HFFc6 (cell line): ENCODE measurements at regions not wholly inside any gene's neighbourhood (a gene's known extent, or its start where the extent isn't known, plus 50 kb on each side); places are given as distances from the start of the nearest gene placed in this dataset.

Experiments
- DNase-seq: peaks from one replicate; pipeline ENCODE4 v3.0.0-alpha.2; 2018
- H3K27ac Mint-ChIP-seq: 2 replicates; pipeline ENCODE4 v1.8.0; 2020; ENCODE audit warnings: mild to moderate bottlenecking, mixed read lengths
- H3K27me3 Mint-ChIP-seq: 2 replicates; pipeline ENCODE4 v1.8.0; 2021; ENCODE audit warnings: mild to moderate bottlenecking, moderate library complexity, mixed read lengths; ENCODE audit not compliant: insufficient read depth
- H3K36me3 Mint-ChIP-seq: 2 replicates; pipeline ENCODE4 v1.8.0; 2021; ENCODE audit warnings: low read depth, mixed read lengths
- H3K4me1 Mint-ChIP-seq: 2 replicates; pipeline ENCODE4 v1.8.0; 2020; ENCODE audit warnings: low read depth, mixed read lengths
- H3K4me3 Mint-ChIP-seq: 2 replicates; pipeline ENCODE4 v1.8.0; 2020; ENCODE audit warnings: mild to moderate bottlenecking, moderate library complexity, mixed read lengths
- H3K9me3 Mint-ChIP-seq: 2 replicates; pipeline ENCODE4 v1.8.0; 2020; ENCODE audit warnings: mild to moderate bottlenecking, mixed read lengths
- TF ChIP-seq, protein P1 (sequence below): fragments of 200-600 bp; sonication (generic); IDR thresholded peaks from 2 replicates; pipeline ENCODE4 v1.5.0; 2021; ENCODE audit warnings: antibody characterized with exemption, mild to moderate bottlenecking

DNA sequence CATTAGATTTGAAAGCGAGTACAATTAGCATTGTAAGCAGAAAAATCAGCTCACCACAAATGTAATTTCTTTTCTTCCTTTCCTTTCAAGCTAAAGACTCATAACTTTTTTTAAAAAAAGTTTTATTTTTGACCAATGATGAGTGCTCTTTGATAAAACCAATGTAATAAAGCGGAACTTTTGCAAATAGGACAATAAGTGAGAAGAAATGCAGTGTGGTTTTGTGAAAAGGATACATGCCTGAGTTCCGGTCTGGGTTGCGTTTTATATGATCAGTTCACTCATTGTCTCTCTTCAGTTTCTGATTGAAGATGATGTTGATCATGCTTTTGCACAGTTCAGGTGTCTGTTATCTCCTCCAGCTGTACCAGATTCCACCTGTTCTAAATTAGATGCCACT lies 274.4 kb downstream of the KLF12 start:
- no peaks in the 10 kb centered on the region for H3K9me3 Mint-ChIP-seq
- peaks cover 9% of the 10 kb centered on the region for H3K36me3 Mint-ChIP-seq
- DNase-seq, result no peak
- peaks cover 2% of the 10 kb centered on the region for H3K27me3 Mint-ChIP-seq
- H3K27ac Mint-ChIP-seq, result no peak overlapping the region
- TF ChIP-seq, protein P1, sequence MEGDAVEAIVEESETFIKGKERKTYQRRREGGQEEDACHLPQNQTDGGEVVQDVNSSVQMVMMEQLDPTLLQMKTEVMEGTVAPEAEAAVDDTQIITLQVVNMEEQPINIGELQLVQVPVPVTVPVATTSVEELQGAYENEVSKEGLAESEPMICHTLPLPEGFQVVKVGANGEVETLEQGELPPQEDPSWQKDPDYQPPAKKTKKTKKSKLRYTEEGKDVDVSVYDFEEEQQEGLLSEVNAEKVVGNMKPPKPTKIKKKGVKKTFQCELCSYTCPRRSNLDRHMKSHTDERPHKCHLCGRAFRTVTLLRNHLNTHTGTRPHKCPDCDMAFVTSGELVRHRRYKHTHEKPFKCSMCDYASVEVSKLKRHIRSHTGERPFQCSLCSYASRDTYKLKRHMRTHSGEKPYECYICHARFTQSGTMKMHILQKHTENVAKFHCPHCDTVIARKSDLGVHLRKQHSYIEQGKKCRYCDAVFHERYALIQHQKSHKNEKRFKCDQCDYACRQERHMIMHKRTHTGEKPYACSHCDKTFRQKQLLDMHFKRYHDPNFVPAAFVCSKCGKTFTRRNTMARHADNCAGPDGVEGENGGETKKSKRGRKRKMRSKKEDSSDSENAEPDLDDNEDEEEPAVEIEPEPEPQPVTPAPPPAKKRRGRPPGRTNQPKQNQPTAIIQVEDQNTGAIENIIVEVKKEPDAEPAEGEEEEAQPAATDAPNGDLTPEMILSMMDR, result no peak
- H3K4me3 Mint-ChIP-seq, result no peak overlapping the region
- H3K4me1 Mint-ChIP-seq, result peaks cover 6% of the 10 kb centered on the region

DNA sequence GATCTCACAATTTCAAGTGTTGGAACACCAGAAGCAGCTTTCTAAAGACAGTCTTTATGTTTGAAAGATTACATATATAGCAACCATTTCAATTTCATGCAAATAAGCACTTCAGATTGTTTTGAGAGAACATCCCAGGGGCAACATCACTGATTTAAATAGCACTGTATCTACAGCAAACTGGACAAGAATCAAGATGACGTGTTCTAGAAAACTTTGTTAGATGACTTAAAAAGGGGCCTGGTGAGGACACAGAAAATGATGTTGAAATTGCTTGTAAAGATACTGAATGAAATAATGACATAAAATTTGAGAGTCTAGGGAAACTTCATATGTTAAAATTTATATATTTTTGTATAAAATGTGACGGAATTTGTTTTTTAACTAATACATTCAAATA lies 277.1 kb downstream of the KLF12 start:
- TF ChIP-seq, protein P1, result no peak
- Mint-ChIP-seq H3K27ac (no peak overlapping the region), H3K27me3 (peaks cover 2% of the 10 kb centered on the region), H3K9me3 (no peaks in the 10 kb centered on the region), H3K4me1 (no peaks in the 10 kb centered on the region), H3K36me3 (peaks cover 9% of the 10 kb centered on the region), H3K4me3 (no peak overlapping the region)
- no peak for DNase-seq

DNA sequence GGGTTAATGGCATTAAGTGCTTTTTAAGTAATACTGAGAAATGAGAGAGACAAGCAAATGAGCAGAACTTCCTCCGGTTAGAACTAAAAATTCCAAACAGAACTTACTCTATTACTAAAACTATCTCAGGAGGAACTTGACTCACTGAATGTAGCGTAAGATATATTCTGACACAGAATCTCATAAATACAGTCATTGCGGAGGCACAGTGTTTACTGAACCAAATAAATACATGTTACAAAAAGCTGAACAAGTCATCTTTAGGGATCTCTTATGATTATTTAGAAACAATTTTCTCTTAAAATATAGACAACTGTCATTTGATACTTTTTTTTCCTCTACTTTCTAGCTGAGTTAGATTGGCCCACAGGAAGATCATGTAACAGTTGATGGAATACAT lies 283.1 kb downstream of the KLF12 start:
- Mint-ChIP-seq H3K36me3 (peaks cover 7% of the 10 kb centered on the region), H3K27ac (no peak overlapping the region; the same call in 1 of the 2 replicates), H3K4me3 (no peak overlapping the region), H3K4me1 (peaks cover 28% of the 10 kb centered on the region), H3K27me3 (peaks cover 2% of the 10 kb centered on the region; the same call in 1 of the 2 replicates), H3K9me3 (no peaks in the 10 kb centered on the region)
- DNase-seq, result no peak
- TF ChIP-seq, protein P1, result no peak

DNA sequence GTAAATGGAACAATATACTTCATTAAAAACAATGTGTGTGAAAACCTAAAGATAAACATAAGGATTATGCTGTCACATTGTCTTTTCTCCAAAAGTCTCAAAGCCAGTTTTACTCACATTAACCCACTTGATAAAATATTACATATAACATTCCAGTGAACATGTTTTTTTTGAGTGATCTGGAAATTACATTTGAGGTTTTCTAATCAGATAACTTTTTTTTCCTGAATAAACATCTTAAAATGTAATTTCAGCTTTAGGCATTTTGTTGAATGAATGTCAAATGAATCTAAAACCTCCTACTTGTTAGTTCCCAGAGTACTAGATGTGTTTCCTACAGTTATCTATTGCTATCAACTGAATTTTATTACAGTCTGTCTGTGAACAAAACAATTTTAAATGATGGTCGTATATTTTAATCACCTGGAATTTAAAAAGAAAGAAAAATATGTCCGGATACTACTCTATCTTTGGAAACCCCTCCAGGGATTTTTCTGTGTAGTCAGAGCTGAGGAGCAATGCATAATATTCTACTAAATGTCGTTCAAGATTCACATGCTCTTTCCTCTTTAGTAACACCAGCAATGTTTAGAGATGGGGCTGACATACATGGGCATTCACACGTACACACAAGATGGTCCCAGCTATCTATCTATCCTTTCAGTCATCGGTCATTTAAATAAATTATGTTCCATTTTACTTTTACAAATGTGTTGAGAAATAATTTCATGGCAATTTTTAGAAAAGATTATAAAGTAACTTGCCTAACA lies 283.9 kb downstream of the KLF12 start:
- Mint-ChIP-seq H3K4me3 (no peak overlapping the region), H3K9me3 (no peaks in the 10 kb centered on the region), H3K36me3 (peaks cover 14% of the 10 kb centered on the region), H3K27ac (no peak overlapping the region), H3K27me3 (peaks cover 2% of the 10 kb centered on the region; the same call in 1 of the 2 replicates), H3K4me1 (peaks cover 36% of the 10 kb centered on the region)
- no peak for DNase-seq
- TF ChIP-seq, protein P1, result no peak

DNA sequence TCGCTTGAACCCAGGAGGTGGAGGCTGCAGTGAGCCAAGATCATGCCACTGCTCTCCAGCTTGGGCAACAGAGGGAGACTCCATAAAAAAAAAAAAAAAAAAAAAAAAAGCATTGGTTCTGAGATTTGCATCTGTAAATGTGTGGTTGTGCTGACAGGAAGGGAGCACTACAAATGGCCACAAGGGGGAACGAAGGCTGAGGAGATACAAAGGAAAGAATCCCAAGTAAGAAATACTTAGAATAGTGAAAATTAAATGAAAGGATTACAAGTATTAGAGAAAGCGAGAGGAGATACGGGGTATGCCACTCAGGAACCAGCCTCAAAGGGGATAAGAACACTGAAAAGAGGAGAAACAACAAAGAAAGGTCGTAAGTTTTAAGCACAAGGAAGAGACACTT lies 284.9 kb downstream of the KLF12 start:
- Mint-ChIP-seq H3K4me1 (peaks cover 46% of the 10 kb centered on the region), H3K27ac (peak overlapping the region; percentile 59; the same call in 1 of the 2 replicates), H3K36me3 (peaks cover 15% of the 10 kb centered on the region), H3K4me3 (no peak overlapping the region), H3K9me3 (no peaks in the 10 kb centered on the region), H3K27me3 (no peaks in the 10 kb centered on the region)
- TF ChIP-seq, protein P1, result peak; percentile 75
- peak; percentile 55 for DNase-seq
